MG63 (cell line): ENCODE measurements at regions not wholly inside any gene's neighbourhood (a gene's known extent, or its start where the extent isn't known, plus 50 kb on each side); places are given as distances from the start of the nearest gene placed in this dataset.
"Not testable (repeated sequence)": the region's sequence is repeated elsewhere in the genome, so short reads cannot be mapped to it uniquely, and the experiment has no call there.

ENCODE experiments used
- DNase-seq: peaks from one replicate; pipeline ENCODE4 v3.0.0-alpha.2; 2020
- H3K27me3 ChIP-seq: fragments of 250-450 bp; sonication (Bioruptor Pico); 2 replicates; pipeline ENCODE4 v1.5.1; 2020; ENCODE audit warnings: mild to moderate bottlenecking, moderate library complexity
- H3K36me3 ChIP-seq: fragments of 250-450 bp; sonication (Bioruptor Pico); 2 replicates; pipeline ENCODE4 v1.5.1; 2020; ENCODE audit warnings: mild to moderate bottlenecking, moderate library complexity
- H3K4me3 ChIP-seq: fragments of 250-450 bp; sonication (Bioruptor Pico); 2 replicates; pipeline ENCODE4 v1.5.1; 2020; ENCODE audit warnings: mild to moderate bottlenecking, moderate library complexity
- H3K9me3 ChIP-seq: fragments of 250-450 bp; sonication (Bioruptor Pico); 2 replicates; pipeline ENCODE4 v1.5.1; 2020; ENCODE audit warnings: mild to moderate bottlenecking, moderate library complexity

GRCh38 chr10:117817116-117817515 is 229.6 kb downstream of the RAB11FIP2 start:
- no peak for DNase-seq
- Histone ChIP-seq H3K9me3 (no peaks in the 10 kb centered on the region), H3K36me3 (no peaks in the 10 kb centered on the region), H3K4me3 (no peak overlapping the region), H3K27me3 (no peaks in the 10 kb centered on the region)

GRCh38 chr10:117818721-117819120 is 228.0 kb downstream of the RAB11FIP2 start:
- no peak for DNase-seq

DNA sequence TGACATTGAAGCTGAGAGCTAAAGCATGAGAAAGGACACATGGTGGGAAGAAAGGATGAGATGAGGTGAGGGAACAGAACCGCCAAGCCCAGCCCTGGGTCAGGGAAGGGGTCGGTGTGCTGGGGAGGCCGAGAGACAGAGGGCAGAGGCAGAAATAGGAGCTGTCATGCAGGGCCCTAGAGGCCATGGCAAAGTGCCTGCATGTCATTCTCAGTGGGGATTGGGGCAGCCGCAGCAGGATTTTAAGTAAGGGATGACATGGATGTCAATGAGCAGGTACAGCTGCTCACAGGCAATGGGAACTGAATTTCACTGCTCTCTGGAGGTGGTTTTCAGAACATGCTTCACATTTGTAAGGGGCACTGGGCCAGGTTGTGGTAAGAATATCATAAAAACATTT is 227.4 kb downstream of the RAB11FIP2 start:
- no peaks in the 10 kb centered on the region for H3K27me3 ChIP-seq
- H3K36me3 ChIP-seq: no peaks in the 10 kb centered on the region
- DNase-seq: no peak
- H3K9me3 ChIP-seq: no peaks in the 10 kb centered on the region
- no peak overlapping the region for H3K4me3 ChIP-seq

More at GRCh38 chr10:117818721-117819120, 228.0 kb downstream of the RAB11FIP2 start:
- no peaks in the 10 kb centered on the region for H3K27me3 ChIP-seq
- H3K9me3 ChIP-seq: no peaks in the 10 kb centered on the region
- H3K4me3 ChIP-seq: no peak overlapping the region
- H3K36me3 ChIP-seq: no peaks in the 10 kb centered on the region

- no peaks in the 10 kb centered on the region for H3K36me3 ChIP-seq
- H3K27me3 ChIP-seq: no peaks in the 10 kb centered on the region
- no peak for DNase-seq
- no peak overlapping the region for H3K4me3 ChIP-seq
- no peaks in the 10 kb centered on the region for H3K9me3 ChIP-seq
Observed at GRCh38 chr10:117823980-117824379, 222.8 kb downstream of the RAB11FIP2 start.

GRCh38 chr10:117830205-117830604 is 216.5 kb downstream of the RAB11FIP2 start:
- Histone ChIP-seq H3K36me3 (no peaks in the 10 kb centered on the region), H3K27me3 (no peaks in the 10 kb centered on the region), H3K9me3 (no peaks in the 10 kb centered on the region), H3K4me3 (no peak overlapping the region)
- no peak for DNase-seq

DNA sequence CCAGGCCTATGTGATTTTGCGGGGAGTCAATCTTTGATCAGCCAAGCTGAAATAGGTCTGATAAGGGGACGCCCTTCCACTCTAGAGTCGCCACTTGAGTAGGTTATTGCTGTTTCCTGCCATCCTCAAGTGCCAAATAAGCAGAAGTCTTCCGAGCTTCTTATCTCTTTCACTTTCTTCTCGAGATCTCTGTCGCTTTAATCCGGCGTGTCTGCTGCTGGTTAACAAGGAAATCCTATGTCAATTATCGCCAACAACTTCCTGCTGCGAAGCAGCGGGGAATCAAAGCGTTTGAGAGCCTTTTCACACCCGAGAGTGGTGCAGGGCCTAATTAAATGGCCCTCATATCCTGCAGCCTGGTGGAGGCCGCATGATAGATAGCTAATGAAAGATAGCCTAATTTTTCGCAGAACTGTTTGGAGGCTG is 215.9 kb downstream of the RAB11FIP2 start:
- Histone ChIP-seq H3K36me3 (no peaks in the 10 kb centered on the region), H3K9me3 (no peaks in the 10 kb centered on the region), H3K4me3 (no peak overlapping the region), H3K27me3 (no peaks in the 10 kb centered on the region)
- DNase-seq: no peak

- H3K27me3 ChIP-seq, H3K4me3 ChIP-seq, H3K36me3 ChIP-seq, DNase-seq, H3K9me3 ChIP-seq: not testable (repeated sequence)
Observed at GRCh38 chr10:117838500-117839498, 207.9 kb downstream of the RAB11FIP2 start.

DNA sequence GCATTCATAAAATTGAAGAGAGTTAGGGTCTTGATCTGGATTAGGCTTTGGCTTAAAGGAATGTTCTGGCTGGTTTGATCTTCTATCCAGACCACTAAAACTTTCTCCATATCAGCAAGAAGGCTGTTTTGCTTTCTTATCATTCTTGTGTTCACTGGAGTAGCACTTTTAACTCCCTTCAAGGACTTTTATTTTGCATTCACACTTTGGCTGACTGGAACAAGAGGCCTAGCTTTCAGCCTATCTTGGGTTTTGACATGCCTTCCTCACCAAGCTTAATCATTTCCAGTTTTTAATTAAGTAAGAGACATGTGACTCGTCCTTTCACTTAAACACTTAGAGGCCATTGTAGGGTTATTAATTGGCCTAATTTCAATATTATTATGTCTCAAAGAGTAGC is 190.3 kb downstream of the RAB11FIP2 start:
- not testable (repeated sequence) for DNase-seq, H3K4me3 ChIP-seq, H3K27me3 ChIP-seq, H3K36me3 ChIP-seq, H3K9me3 ChIP-seq

DNA sequence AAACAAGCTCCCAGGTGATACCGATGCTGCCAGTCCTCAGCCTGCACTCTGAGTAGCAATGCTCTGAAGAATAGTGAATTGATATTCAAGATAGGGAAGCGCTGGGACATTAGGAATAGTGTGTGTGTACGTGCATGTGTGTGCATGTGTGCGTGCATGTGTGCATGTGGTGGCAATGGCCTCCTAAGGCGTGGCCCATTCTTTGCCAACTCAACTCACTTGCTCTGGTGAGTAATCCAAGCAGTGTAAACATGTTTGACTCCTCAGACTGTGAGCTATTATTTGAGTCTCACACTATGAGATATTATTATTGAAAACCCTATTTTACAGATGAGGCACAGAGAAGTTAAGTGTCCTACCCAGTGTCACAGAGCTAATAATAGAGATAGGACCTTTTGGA is 186.6 kb downstream of the RAB11FIP2 start:
- DNase-seq: no peak
- Histone ChIP-seq H3K9me3 (0 out of 2 replicates have a peak, but pooled peaks cover 4% of the 10 kb centered on the region), H3K4me3 (no peak overlapping the region), H3K36me3 (no peaks in the 10 kb centered on the region), H3K27me3 (0 out of 2 replicates have a peak, but pooled peaks cover 2% of the 10 kb centered on the region)

DNA sequence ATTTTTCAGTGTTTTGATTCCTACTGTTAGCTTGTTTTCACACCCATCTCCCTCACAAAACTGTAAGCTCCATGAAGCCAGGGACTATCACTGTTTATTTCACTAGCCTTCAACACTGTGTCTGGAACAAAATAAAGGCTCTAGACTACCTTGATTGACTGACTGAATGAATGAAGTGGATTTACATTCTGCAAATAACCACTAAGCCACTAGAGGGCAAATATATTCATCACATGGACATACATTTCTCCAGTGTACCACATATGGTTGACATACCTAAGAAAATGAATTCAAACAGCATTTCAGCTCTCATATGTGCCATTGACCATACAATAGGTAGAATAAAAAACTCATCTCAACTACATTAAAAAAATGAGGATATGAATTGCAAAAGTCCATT is 185.9 kb downstream of the RAB11FIP2 start:
- 0 out of 2 replicates have a peak, but pooled peaks cover 2% of the 10 kb centered on the region for H3K27me3 ChIP-seq
- 0 out of 2 replicates have a peak, but pooled peaks cover 1% of the 10 kb centered on the region for H3K9me3 ChIP-seq
- no peak overlapping the region for H3K4me3 ChIP-seq
- no peak for DNase-seq
- H3K36me3 ChIP-seq: no peaks in the 10 kb centered on the region

- no peaks in the 10 kb centered on the region for H3K36me3 ChIP-seq
- H3K27me3 ChIP-seq: 0 out of 2 replicates have a peak, but pooled peaks cover 2% of the 10 kb centered on the region
- no peaks in the 10 kb centered on the region for H3K9me3 ChIP-seq
- DNase-seq: no peak
- H3K4me3 ChIP-seq: no peak overlapping the region
Observed at GRCh38 chr10:117861329-117861728, 185.4 kb downstream of the RAB11FIP2 start.

DNA sequence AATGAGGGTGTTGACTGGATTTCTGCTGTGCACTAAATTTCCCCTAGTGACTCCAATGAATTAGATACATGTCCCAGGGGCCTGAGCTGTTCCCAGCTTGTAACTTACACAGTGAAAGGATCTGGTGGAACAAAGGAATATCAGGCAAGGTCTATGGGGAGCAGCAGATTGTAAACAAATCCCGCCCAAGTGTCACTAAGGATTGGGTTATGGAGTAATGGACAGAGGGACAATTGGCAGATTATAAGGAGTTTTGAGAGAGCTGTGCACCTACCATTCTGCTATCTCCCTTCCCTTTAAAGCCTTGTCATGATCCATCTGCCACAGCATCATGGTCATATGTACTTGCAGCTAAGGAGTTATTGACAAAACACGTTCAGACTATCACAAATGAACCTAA is 183.0 kb downstream of the RAB11FIP2 start:
- no peak overlapping the region for H3K4me3 ChIP-seq
- H3K36me3 ChIP-seq: no peaks in the 10 kb centered on the region
- no peaks in the 10 kb centered on the region for H3K9me3 ChIP-seq
- no peaks in the 10 kb centered on the region for H3K27me3 ChIP-seq
- DNase-seq: no peak

DNA sequence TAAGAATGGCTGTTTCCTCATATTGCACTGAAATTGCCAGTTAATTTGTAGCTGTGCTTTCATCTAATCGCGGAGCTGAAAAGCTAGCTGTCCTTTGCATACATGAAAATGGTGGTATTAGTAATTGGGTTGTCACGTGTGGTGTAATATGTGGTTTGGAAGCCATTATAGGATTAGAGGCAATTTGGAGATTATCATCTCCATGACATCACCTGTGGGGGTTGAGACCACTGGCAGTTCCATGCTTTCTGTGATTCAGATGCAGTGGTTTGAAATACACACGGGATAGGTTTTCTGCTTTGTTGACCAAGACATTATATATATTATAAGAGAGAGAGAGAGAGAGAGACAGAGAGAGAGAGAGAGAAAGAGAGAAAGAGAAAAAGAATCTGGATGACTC is 180.8 kb downstream of the RAB11FIP2 start:
- Histone ChIP-seq H3K27me3 (no peaks in the 10 kb centered on the region), H3K36me3 (no peaks in the 10 kb centered on the region), H3K9me3 (no peaks in the 10 kb centered on the region), H3K4me3 (no peak overlapping the region)
- no peak for DNase-seq

GRCh38 chr10:117868151-117868550 is 178.6 kb downstream of the RAB11FIP2 start:
- no peak overlapping the region for H3K4me3 ChIP-seq
- no peaks in the 10 kb centered on the region for H3K9me3 ChIP-seq
- no peaks in the 10 kb centered on the region; the same call in 1 of the 2 replicates for H3K27me3 ChIP-seq
- no peak for DNase-seq
- no peaks in the 10 kb centered on the region for H3K36me3 ChIP-seq

DNA sequence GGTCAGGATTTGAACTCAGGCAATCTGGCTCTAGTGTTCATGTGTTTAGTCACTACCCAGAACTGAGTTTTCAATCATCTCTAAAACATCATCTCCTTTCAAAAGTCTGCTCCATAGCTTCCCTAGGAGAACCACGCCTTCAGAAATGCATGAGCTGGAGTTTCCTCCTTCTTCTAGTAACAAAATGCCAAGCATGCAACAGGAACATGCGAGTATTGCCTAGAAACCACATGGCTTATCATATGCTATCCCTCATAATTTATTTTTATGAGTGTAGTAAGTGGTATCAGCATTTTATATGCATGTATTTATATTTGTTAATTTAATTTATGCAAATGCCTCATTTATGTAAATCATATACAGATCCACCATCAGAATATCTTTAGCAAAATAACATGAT is 170.9 kb downstream of the RAB11FIP2 start:
- no peaks in the 10 kb centered on the region for H3K9me3 ChIP-seq
- H3K36me3 ChIP-seq: no peaks in the 10 kb centered on the region
- no peak for DNase-seq
- no peaks in the 10 kb centered on the region; the same call in 1 of the 2 replicates for H3K27me3 ChIP-seq
- no peak overlapping the region for H3K4me3 ChIP-seq

GRCh38 chr10:117876210-117876609 is 170.5 kb downstream of the RAB11FIP2 start:
- H3K27me3 ChIP-seq: no peaks in the 10 kb centered on the region; the same call in 1 of the 2 replicates
- H3K9me3 ChIP-seq: no peaks in the 10 kb centered on the region
- no peak overlapping the region for H3K4me3 ChIP-seq

DNA sequence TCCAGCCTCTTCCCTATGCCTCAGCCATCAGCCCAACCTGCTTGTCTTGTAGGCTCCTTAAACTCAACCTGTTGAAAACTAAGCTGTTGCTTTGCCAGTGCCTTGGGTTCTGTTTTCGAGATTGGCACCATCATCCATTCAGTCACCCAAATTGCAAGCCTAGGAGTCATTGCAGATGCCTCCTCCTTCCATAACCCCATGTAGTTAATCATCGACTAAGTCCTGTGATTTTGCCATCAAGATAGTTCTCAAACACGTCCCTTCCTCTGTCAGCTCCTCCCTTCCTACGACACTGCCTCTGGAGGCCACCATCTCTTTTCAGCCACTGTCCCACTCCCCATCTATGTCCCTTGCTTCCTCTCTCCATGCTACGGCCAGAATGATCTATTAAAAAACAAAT is 168.1 kb downstream of the RAB11FIP2 start:
- no peak for DNase-seq
- no peaks in the 10 kb centered on the region for H3K36me3 ChIP-seq
- no peaks in the 10 kb centered on the region for H3K9me3 ChIP-seq

More at GRCh38 chr10:117876210-117876609, 170.5 kb downstream of the RAB11FIP2 start:
- DNase-seq: no peak
- no peaks in the 10 kb centered on the region for H3K36me3 ChIP-seq

DNA sequence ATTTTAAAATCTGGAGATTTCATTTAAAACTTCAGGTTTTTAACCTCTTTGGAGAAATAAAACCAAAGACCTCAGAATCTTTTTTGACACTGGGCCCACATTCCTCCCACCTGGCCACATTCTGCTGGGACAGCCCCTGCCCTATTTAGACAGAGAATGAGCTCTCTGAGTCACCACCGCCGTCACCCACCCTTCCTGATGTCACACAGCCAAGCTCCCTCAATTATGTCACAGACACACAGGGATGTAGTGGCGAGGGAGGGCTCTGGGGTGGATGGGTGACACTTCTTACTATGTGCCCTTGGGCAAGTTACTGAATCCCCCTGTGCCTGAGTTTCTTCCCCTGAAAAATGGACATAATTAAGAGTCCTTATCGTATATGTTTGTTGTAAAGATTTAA is 162.6 kb downstream of the RAB11FIP2 start:
- Histone ChIP-seq H3K36me3 (no peaks in the 10 kb centered on the region), H3K27me3 (no peaks in the 10 kb centered on the region), H3K9me3 (no peaks in the 10 kb centered on the region), H3K4me3 (no peak overlapping the region)
- DNase-seq: no peak

More for the DNA sequence above, 168.1 kb downstream of the RAB11FIP2 start:
- Histone ChIP-seq H3K4me3 (no peak overlapping the region), H3K27me3 (no peaks in the 10 kb centered on the region)
